IMR-90 (cell line): ENCODE measurements at regions not wholly inside any gene's neighbourhood (a gene's known extent, or its start where the extent isn't known, plus 50 kb on each side); places are given as distances from the start of the nearest gene placed in this dataset.

ENCODE experiments used
- ATAC-seq: fragments of 200-7000 bp; cut with Tn5 transposase; 2 replicates; pipeline ENCODE4 v1.9.1; 2020; ENCODE audit warnings: low read depth, mild to moderate bottlenecking, moderate library complexity
- BruUV-seq: library from RNA; stranded (reverse); fragments of 400-500 nt; replicated peaks from 2 replicates; lab custom pipeline; 2021; lab: Mats Ljungman, UMichigan
- CTCF ChIA-PET: fragments of 300-600 bp; formaldehyde crosslinking; extraction: SDS; loops from one replicate; lab custom pipeline; 2021; ENCODE audit warnings: antibody characterized with exemption; lab: Yijun Ruan, JAX
- POLR2A ChIA-PET: fragments of 300-600 bp; sonication (Branson Sonifier 250); formaldehyde crosslinking; loops from one replicate; lab custom pipeline; 2022; ENCODE audit warnings: antibody characterized with exemption; ENCODE audit not compliant: unreplicated experiment; lab: Charles Lee
- DNase-seq: peaks from one replicate; pipeline ENCODE4 v3.0.0; 2013
- H2AFZ ChIP-seq: replicated peaks from 2 replicates; pipeline ENCODE3; 2013; ENCODE audit warnings: low read length, mild to moderate bottlenecking; ENCODE audit not compliant: poor library complexity
- H2AK5ac ChIP-seq: 2 replicates; pipeline ENCODE4 v1.6.1; 2013; ENCODE audit warnings: low read depth, low read length, inconsistent platforms
- H2AK9ac ChIP-seq: replicated peaks from 2 replicates; pipeline ENCODE3; 2013; ENCODE audit warnings: mild to moderate bottlenecking, low read depth, low read length, moderate library complexity; ENCODE audit not compliant: poor library complexity
- H2BK120ac ChIP-seq: 2 replicates; pipeline ENCODE4 v1.6.1; 2013; ENCODE audit warnings: low read depth, low read length, inconsistent platforms
- H2BK15ac ChIP-seq: 3 replicates; pipeline ENCODE4 v1.6.1; 2013; ENCODE audit warnings: low read depth, low read length, inconsistent platforms
- H2BK20ac ChIP-seq: 2 replicates; pipeline ENCODE4 v1.6.1; 2013; ENCODE audit warnings: low read depth, mild to moderate bottlenecking, inconsistent platforms, low read length, moderate library complexity
- H2BK5ac ChIP-seq: 2 replicates; pipeline ENCODE4 v1.6.1; 2013; ENCODE audit warnings: mild to moderate bottlenecking, low read depth, low read length, inconsistent platforms; ENCODE audit not compliant: poor library complexity, severe bottlenecking
- H3K14ac ChIP-seq: replicated peaks from 2 replicates; pipeline ENCODE4 v1.6.1; 2013; ENCODE audit warnings: low read depth, low read length, inconsistent platforms
- H3K18ac ChIP-seq: 2 replicates; pipeline ENCODE4 v1.6.1; 2013; ENCODE audit warnings: low read depth, low read length, control low read depth
- H3K23ac ChIP-seq: 2 replicates; pipeline ENCODE4 v1.6.1; 2013; ENCODE audit warnings: low read depth, low read length, inconsistent platforms
- H3K27ac ChIP-seq: 2 replicates; pipeline ENCODE4 v1.5.1; 2013; ENCODE audit warnings: mild to moderate bottlenecking, control low read depth, low read length; ENCODE audit not compliant: insufficient read depth
- H3K27me3 ChIP-seq: 2 replicates; pipeline ENCODE4 v1.6.1; 2013; ENCODE audit warnings: low read length; ENCODE audit not compliant: control insufficient read depth, insufficient read depth
- H3K36me3 ChIP-seq: 2 replicates; pipeline ENCODE4 v1.6.1; 2013; ENCODE audit warnings: low read length, mixed read lengths; ENCODE audit not compliant: control insufficient read depth, insufficient read depth
- H3K4ac ChIP-seq: 2 replicates; pipeline ENCODE4 v1.6.1; 2013; ENCODE audit warnings: low read depth, low read length, inconsistent platforms
- H3K4me1 ChIP-seq: 2 replicates; pipeline ENCODE4 v1.6.1; 2013; ENCODE audit warnings: low read length, mixed read lengths; ENCODE audit not compliant: control insufficient read depth, insufficient read depth
- H3K4me2 ChIP-seq: 2 replicates; pipeline ENCODE4 v1.6.1; 2013; ENCODE audit warnings: low read depth, mild to moderate bottlenecking, control low read depth, low read length, moderate library complexity
- H3K4me3 ChIP-seq: 2 replicates; pipeline ENCODE4 v1.5.1; 2013; ENCODE audit warnings: low read depth, mild to moderate bottlenecking, control low read depth, low read length, moderate library complexity; ENCODE audit not compliant: insufficient read depth
- H3K56ac ChIP-seq: 2 replicates; pipeline ENCODE4 v1.6.1; 2013; ENCODE audit warnings: low read length, inconsistent platforms; ENCODE audit not compliant: insufficient read depth; ENCODE audit errors: extremely low read depth
- H3K79me1 ChIP-seq, 2 experiments: 2 replicates each; pipeline ENCODE4 v1.6.1; 2013; ENCODE audit warnings: low read length in 2 of 2, inconsistent platforms in 1 of 2, low read depth in 1 of 2
- H3K9ac ChIP-seq: 2 replicates; pipeline ENCODE4 v1.6.1; 2013; ENCODE audit warnings: low read depth, low read length, control low read depth
- H3K9me1 ChIP-seq: 2 replicates; pipeline ENCODE4 v1.6.1; 2013; ENCODE audit warnings: low read length, inconsistent platforms; ENCODE audit not compliant: insufficient read depth
- H3K9me3 ChIP-seq: 2 replicates; pipeline ENCODE4 v1.6.1; 2013; ENCODE audit warnings: low read length; ENCODE audit not compliant: control insufficient read depth, insufficient read depth
- H4K20me1 ChIP-seq: 2 replicates; pipeline ENCODE4 v1.6.1; 2013; ENCODE audit warnings: low read length, inconsistent platforms; ENCODE audit not compliant: insufficient read depth
- H4K5ac ChIP-seq: 2 replicates; pipeline ENCODE4 v1.6.1; 2013; ENCODE audit warnings: mild to moderate bottlenecking, low read depth, low read length, control low read depth
- H4K8ac ChIP-seq, 2 experiments: 2 replicates each; pipeline ENCODE4 v1.6.1; 2013; ENCODE audit warnings: low read depth in 2 of 2, low read length in 2 of 2, control low read depth in 1 of 2, inconsistent platforms in 1 of 2
- H4K91ac ChIP-seq: 2 replicates; pipeline ENCODE4 v1.6.1; 2013; ENCODE audit warnings: low read depth, low read length, inconsistent platforms; ENCODE audit not compliant: insufficient read depth
- BHLHE40 ChIP-seq: fragments of 150-350 bp; IDR thresholded peaks from 2 replicates; pipeline ENCODE4 v1.6.1; 2016; ENCODE audit warnings: mild to moderate bottlenecking, low read depth, low read length
- CEBPB ChIP-seq: IDR thresholded peaks from 2 replicates; pipeline ENCODE4 v1.6.1; 2012; ENCODE audit warnings: low read depth, low read length, improper control_type of control experiment
- CHD1 ChIP-seq: IDR thresholded peaks from 2 replicates; pipeline ENCODE4 v1.6.1; 2012; ENCODE audit warnings: low read depth, low read length, improper control_type of control experiment
- FOS ChIP-seq: fragments of 150-350 bp; IDR thresholded peaks from 2 replicates; pipeline ENCODE4 v1.6.1; 2016; ENCODE audit warnings: low read depth, low read length
- MAFK ChIP-seq: IDR thresholded peaks from 2 replicates; pipeline ENCODE4 v1.6.1; 2012; ENCODE audit warnings: low read depth, low read length, improper control_type of control experiment
- MAZ ChIP-seq: IDR thresholded peaks from 2 replicates; pipeline ENCODE4 v1.6.1; 2012; ENCODE audit warnings: low read depth, mild to moderate bottlenecking, low read length, improper control_type of control experiment, moderate library complexity, borderline replicate concordance
- MXI1 ChIP-seq: IDR thresholded peaks from 2 replicates; pipeline ENCODE4 v1.6.1; 2012; ENCODE audit warnings: low read depth, mild to moderate bottlenecking, low read length, moderate library complexity, borderline replicate concordance
- NFE2L2 ChIP-seq: fragments of 150-350 bp; IDR thresholded peaks from 2 replicates; pipeline ENCODE4 v1.6.1; 2016; ENCODE audit warnings: low read depth, mild to moderate bottlenecking, low read length
- POLR2A ChIP-seq: IDR thresholded peaks from 2 replicates; pipeline ENCODE4 v1.6.1; 2012; ENCODE audit warnings: mild to moderate bottlenecking, low read depth, low read length
- RAD21 ChIP-seq: IDR thresholded peaks from 2 replicates; pipeline ENCODE4 v1.6.1; 2012; ENCODE audit warnings: low read length, improper control_type of control experiment
- RCOR1 ChIP-seq: IDR thresholded peaks from 2 replicates; pipeline ENCODE4 v1.6.1; 2012; ENCODE audit warnings: mild to moderate bottlenecking, low read length, improper control_type of control experiment; ENCODE audit not compliant: insufficient replicate concordance
- RFX5 ChIP-seq: IDR thresholded peaks from 2 replicates; pipeline ENCODE4 v1.8.0; 2012; ENCODE audit warnings: low read depth, mild to moderate bottlenecking, low read length, moderate library complexity
- SMC3 ChIP-seq: fragments of 150-350 bp; IDR thresholded peaks from 2 replicates; pipeline ENCODE4 v1.6.1; 2016; ENCODE audit warnings: low read depth, mild to moderate bottlenecking, antibody characterized with exemption, low read length, moderate library complexity
- USF2 ChIP-seq: fragments of 150-350 bp; IDR thresholded peaks from 2 replicates; pipeline ENCODE4 v1.6.1; 2017; ENCODE audit warnings: mild to moderate bottlenecking, antibody characterized with exemption, low read length, low read depth
- WGBS, 2 experiments: methylation state at CpG; one replicate each; pipeline versions ENCODE4 v1.1.5 to v1.1.7; 2013; ENCODE audit warnings: missing lambda C conversion rate in 2 of 2; ENCODE audit not compliant: insufficient read length in 1 of 2; ENCODE audit errors: extremely low coverage in 2 of 2; 5-methylcytosine and 5-hydroxymethylcytosine counted together
- dilution Hi-C: fragments of 300-500 bp; cut with HindIII; formaldehyde crosslinking; loops from one replicate; pipeline ENCODE4 v1.14.3; 2018; ENCODE audit warnings: low sequenced_read_pairs; ENCODE audit not compliant: unreplicated experiment
- in situ Hi-C: fragments of 300-500 bp; cut with MboI; formaldehyde crosslinking; loops from 3 replicates; pipeline ENCODE4 v1.14.3; 2019; ENCODE audit warnings: low sequenced_read_pairs, inconsistent platforms, mixed read lengths
- intact Hi-C: fragments of 100-400 bp; cut with micrococcal nuclease; formaldehyde crosslinking; loops from 2 replicates; pipeline ENCODE4 v1.10.0; 2022
- TF ChIP-seq, protein P1 (sequence below): fragments of 150-350 bp; IDR thresholded peaks from 2 replicates; pipeline ENCODE4 v1.6.1; 2016; ENCODE audit warnings: low read depth, mild to moderate bottlenecking, low read length, moderate library complexity, borderline replicate concordance
- TF ChIP-seq, protein P2 (sequence below): conservative IDR thresholded peaks from 2 replicates; pipeline ENCODE4 v1.5.1; 2012; ENCODE audit warnings: mild to moderate bottlenecking, low read depth, low read length, improper control_type of control experiment

- WGBS, 2 experiments = 0% methylated on average over 1 of the region's 6 CpGs; no CpG with 5 or more reads in 1 of the 2 experiments
- Histone ChIP-seq H3K4me1 (no peaks in the 10 kb centered on the region; the same call in 1 of the 2 replicates), H2AFZ (peak overlapping the region; percentile 87), H3K27ac (no peak overlapping the region), H3K9me1 (0 out of 2 replicates have a peak, but pooled peaks cover 3% of the 10 kb centered on the region), H3K4ac (no peak overlapping the region), H3K9me3 (peaks cover 2% of the 10 kb centered on the region; the same call in 1 of the 2 replicates), H3K23ac (no peak overlapping the region), H3K9ac (no peak overlapping the region), H3K79me1 (no peaks in the 10 kb centered on the region), H4K5ac (no peak overlapping the region), H2BK5ac (no peak overlapping the region), H3K27me3 (peaks cover 10% of the 10 kb centered on the region), H3K36me3 (no peaks in the 10 kb centered on the region), H2AK9ac (no peak overlapping the region), H4K91ac (no peak overlapping the region), H3K4me2 (peak overlapping the region; percentile 82; the same call in 1 of the 2 replicates), H3K4me3 (peak overlapping the region; percentile 28; the same call in 1 of the 2 replicates), H2BK15ac (no peak overlapping the region), H3K18ac (no peak overlapping the region), H2BK20ac (no peak overlapping the region), H2BK120ac (no peak overlapping the region), H4K8ac (no peak overlapping the region), H3K56ac (no peak overlapping the region), H4K20me1 (no peaks in the 10 kb centered on the region), H2AK5ac (no peak overlapping the region), H3K14ac (no peak overlapping the region)
- no TSS peak for BruUV-seq
- dilution Hi-C loops (no loop called here), in situ Hi-C loops (no loop called here), intact Hi-C loops (loop anchor here (5.0 kb wide), 2 partner anchors 91 to 189 kb away; no protein-coding TSS in a partner anchor)
- DNase-seq = no peak
- no peak for ATAC-seq
- CTCF ChIA-PET = no interaction called here
- POLR2A ChIA-PET = no interaction called here
- no peak for TF ChIP-seq RCOR1
- no peak for TF ChIP-seq CEBPB
- no peak for TF ChIP-seq RFX5
- no peak for TF ChIP-seq NFE2L2
- no peak for TF ChIP-seq POLR2A
- no peak for TF ChIP-seq MXI1
- TF ChIP-seq MAZ = no peak
- TF ChIP-seq USF2 = no peak
- TF ChIP-seq FOS = no peak
- TF ChIP-seq, protein P1, sequence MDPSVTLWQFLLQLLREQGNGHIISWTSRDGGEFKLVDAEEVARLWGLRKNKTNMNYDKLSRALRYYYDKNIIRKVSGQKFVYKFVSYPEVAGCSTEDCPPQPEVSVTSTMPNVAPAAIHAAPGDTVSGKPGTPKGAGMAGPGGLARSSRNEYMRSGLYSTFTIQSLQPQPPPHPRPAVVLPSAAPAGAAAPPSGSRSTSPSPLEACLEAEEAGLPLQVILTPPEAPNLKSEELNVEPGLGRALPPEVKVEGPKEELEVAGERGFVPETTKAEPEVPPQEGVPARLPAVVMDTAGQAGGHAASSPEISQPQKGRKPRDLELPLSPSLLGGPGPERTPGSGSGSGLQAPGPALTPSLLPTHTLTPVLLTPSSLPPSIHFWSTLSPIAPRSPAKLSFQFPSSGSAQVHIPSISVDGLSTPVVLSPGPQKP = no peak
- no peak for TF ChIP-seq BHLHE40
- TF ChIP-seq SMC3 = no peak
- no peak for TF ChIP-seq RAD21
- TF ChIP-seq, protein P2, sequence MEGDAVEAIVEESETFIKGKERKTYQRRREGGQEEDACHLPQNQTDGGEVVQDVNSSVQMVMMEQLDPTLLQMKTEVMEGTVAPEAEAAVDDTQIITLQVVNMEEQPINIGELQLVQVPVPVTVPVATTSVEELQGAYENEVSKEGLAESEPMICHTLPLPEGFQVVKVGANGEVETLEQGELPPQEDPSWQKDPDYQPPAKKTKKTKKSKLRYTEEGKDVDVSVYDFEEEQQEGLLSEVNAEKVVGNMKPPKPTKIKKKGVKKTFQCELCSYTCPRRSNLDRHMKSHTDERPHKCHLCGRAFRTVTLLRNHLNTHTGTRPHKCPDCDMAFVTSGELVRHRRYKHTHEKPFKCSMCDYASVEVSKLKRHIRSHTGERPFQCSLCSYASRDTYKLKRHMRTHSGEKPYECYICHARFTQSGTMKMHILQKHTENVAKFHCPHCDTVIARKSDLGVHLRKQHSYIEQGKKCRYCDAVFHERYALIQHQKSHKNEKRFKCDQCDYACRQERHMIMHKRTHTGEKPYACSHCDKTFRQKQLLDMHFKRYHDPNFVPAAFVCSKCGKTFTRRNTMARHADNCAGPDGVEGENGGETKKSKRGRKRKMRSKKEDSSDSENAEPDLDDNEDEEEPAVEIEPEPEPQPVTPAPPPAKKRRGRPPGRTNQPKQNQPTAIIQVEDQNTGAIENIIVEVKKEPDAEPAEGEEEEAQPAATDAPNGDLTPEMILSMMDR = no peak
- no peak for TF ChIP-seq MAFK
- no peak for TF ChIP-seq CHD1
Observed at GRCh38 chr15:67968564-67968963, 85.6 kb upstream of the PIAS1 start.
